OCI-LY3 (cell line): ENCODE measurements at regions not wholly inside any gene's neighbourhood (a gene's known extent, or its start where the extent isn't known, plus 50 kb on each side); places are given as distances from the start of the nearest gene placed in this dataset.

Source experiments
- EZH2phosphoT487 ChIP-seq: fragments of 200-600 bp; shearing (Covaris generic); IDR thresholded peaks from 2 replicates; pipeline ENCODE4 v1.6.1; 2018; ENCODE audit warnings: antibody characterized with exemption, mixed run types, low read depth
- TF ChIP-seq, protein P1 (sequence below): fragments of 200-600, 300-600 bp; sonication (generic); IDR thresholded peaks from 2 replicates; pipeline ENCODE4 v1.5.1; 2014; ENCODE audit warnings: antibody characterized with exemption, low read length, low read depth

- TF ChIP-seq, protein P1, sequence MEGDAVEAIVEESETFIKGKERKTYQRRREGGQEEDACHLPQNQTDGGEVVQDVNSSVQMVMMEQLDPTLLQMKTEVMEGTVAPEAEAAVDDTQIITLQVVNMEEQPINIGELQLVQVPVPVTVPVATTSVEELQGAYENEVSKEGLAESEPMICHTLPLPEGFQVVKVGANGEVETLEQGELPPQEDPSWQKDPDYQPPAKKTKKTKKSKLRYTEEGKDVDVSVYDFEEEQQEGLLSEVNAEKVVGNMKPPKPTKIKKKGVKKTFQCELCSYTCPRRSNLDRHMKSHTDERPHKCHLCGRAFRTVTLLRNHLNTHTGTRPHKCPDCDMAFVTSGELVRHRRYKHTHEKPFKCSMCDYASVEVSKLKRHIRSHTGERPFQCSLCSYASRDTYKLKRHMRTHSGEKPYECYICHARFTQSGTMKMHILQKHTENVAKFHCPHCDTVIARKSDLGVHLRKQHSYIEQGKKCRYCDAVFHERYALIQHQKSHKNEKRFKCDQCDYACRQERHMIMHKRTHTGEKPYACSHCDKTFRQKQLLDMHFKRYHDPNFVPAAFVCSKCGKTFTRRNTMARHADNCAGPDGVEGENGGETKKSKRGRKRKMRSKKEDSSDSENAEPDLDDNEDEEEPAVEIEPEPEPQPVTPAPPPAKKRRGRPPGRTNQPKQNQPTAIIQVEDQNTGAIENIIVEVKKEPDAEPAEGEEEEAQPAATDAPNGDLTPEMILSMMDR = no peak
- TF ChIP-seq EZH2phosphoT487 = no peak
Measured at GRCh38 chr11:22555881-22556280, 69.7 kb downstream of the FANCF start.
